Hippocampal formation (tissue), 2 donors: ENCODE measurements at regions not wholly inside any gene's neighbourhood (a gene's known extent, or its start where the extent isn't known, plus 50 kb on each side); places are given as distances from the start of the nearest gene placed in this dataset.

Source experiments
- DNase-seq, 2 donors: peaks; one replicate each; lab custom pipeline; 2025; lab: John Stamatoyannopoulos, UW

- no peak for DNase-seq
Observed at GRCh38 chr4:184528713-184529112, 54.4 kb upstream of the IRF2 start.

GRCh38 chr4:184528051-184528450 lies 53.7 kb upstream of the IRF2 start:
- DNase-seq: no peak

GRCh38 chr4:184526228-184526627 lies 51.9 kb upstream of the IRF2 start:
- no peak for DNase-seq
